Endothelial cell of umbilical vein (primary cell): ENCODE measurements at regions not wholly inside any gene's neighbourhood (a gene's known extent, or its start where the extent isn't known, plus 50 kb on each side); places are given as distances from the start of the nearest gene placed in this dataset.

Experiments
- BruUV-seq: library from RNA; stranded (reverse); fragments of 400-500 nt; replicated peaks from 2 replicates; lab custom pipeline; 2021; lab: Mats Ljungman, UMichigan
- CTCF ChIA-PET: fragments of 300-600, 350-600 bp; sonication (Branson Sonifier 250); formaldehyde crosslinking; loops from one replicate; lab custom pipeline; 2021; ENCODE audit warnings: antibody characterized with exemption, inconsistent platforms; lab: Charles Lee
- POLR2A ChIA-PET: fragments of 300-600, 350-600 bp; sonication (Branson Sonifier 250); formaldehyde crosslinking; loops from one replicate; lab custom pipeline; 2021; ENCODE audit warnings: antibody characterized with exemption, inconsistent platforms; lab: Charles Lee
- DNase-seq: peaks from one replicate; pipeline ENCODE4 v3.0.0-alpha.2; 2011; ENCODE audit warnings: low read depth, low spot score
- FAIRE-seq: peaks from 2 replicates; lab custom pipeline; 2011; peaks lifted over from hg19 to GRCh38; lab: Jason Lieb, UNC
- H2AFZ ChIP-seq: 2 replicates; pipeline ENCODE4 v1.6.0; 2012; ENCODE audit warnings: low read depth, low read length, control low read depth, inconsistent platforms
- H3K27ac ChIP-seq: 2 replicates; pipeline ENCODE4 v1.5.1; 2011; ENCODE audit warnings: low read depth, mild to moderate bottlenecking, control low read depth, low read length, moderate library complexity; ENCODE audit not compliant: insufficient read depth
- H3K27me3 ChIP-seq, 2 experiments: 2 replicates each; pipeline versions ENCODE4 v1.6.0 to v1.6.1; 2011; ENCODE audit warnings: low read length in 2 of 2, mixed read lengths in 1 of 2; ENCODE audit not compliant: control insufficient read depth in 2 of 2, insufficient read depth in 2 of 2
- H3K36me3 ChIP-seq, 2 experiments: 2 replicates in 1 of 2; 3 replicates in 1 of 2; pipeline ENCODE4 v1.5.1; 2011; ENCODE audit warnings: low read length in 2 of 2, mild to moderate bottlenecking in 1 of 2, moderate library complexity in 1 of 2; ENCODE audit not compliant: control insufficient read depth in 2 of 2, insufficient read depth in 2 of 2; ENCODE audit errors: extremely low read depth in 1 of 2
- H3K4me1 ChIP-seq: 3 replicates; pipeline ENCODE4 v1.5.1; 2011; ENCODE audit warnings: mild to moderate bottlenecking, low read length; ENCODE audit not compliant: control insufficient read depth, insufficient read depth; ENCODE audit errors: extremely low read depth
- H3K4me2 ChIP-seq: 2 replicates; pipeline ENCODE4 v1.6.1; 2011; ENCODE audit warnings: low read length, control low read depth, mixed read lengths; ENCODE audit not compliant: insufficient read depth
- H3K4me3 ChIP-seq, 3 experiments: fragments of 200-600 bp in 1 of 3; sonication (generic), shearing (Covaris generic) in 1 of 3; replicated peaks in 1 of 3; 2 replicates each; pipeline ENCODE4 v1.5.1; 2011 to 2016; ENCODE audit warnings: control low read depth in 3 of 3, low read length in 3 of 3, mild to moderate bottlenecking in 2 of 3, inconsistent platforms in 1 of 3, low read depth in 1 of 3, moderate library complexity in 1 of 3; ENCODE audit not compliant: insufficient read depth in 1 of 3
- H3K79me2 ChIP-seq: 2 replicates; pipeline ENCODE4 v1.6.0; 2012; ENCODE audit warnings: low read length, inconsistent platforms; ENCODE audit not compliant: control insufficient read depth, insufficient read depth
- H3K9ac ChIP-seq: replicated peaks from 2 replicates; pipeline ENCODE3; 2011; ENCODE audit warnings: low read length, control low read depth; ENCODE audit not compliant: insufficient read depth; ENCODE audit errors: extremely low read depth
- H3K9me1 ChIP-seq: replicated peaks from 3 replicates; pipeline ENCODE4 v1.6.0; 2011; ENCODE audit warnings: mild to moderate bottlenecking, low read length; ENCODE audit not compliant: control insufficient read depth, insufficient read depth; ENCODE audit errors: extremely low read depth
- H3K9me3 ChIP-seq: replicated peaks from 2 replicates; pipeline ENCODE4 v1.5.1; 2012; ENCODE audit warnings: low read length, inconsistent platforms; ENCODE audit not compliant: control insufficient read depth, insufficient read depth
- H4K20me1 ChIP-seq: replicated peaks from 2 replicates; pipeline ENCODE3; 2011; ENCODE audit warnings: mild to moderate bottlenecking, low read length; ENCODE audit not compliant: control insufficient read depth, insufficient read depth; ENCODE audit errors: extremely low read depth
- CTCF ChIP-seq, 2 donors: IDR thresholded peaks; 1 replicate in 1 of 2; 2 replicates in 1 of 2; pipeline ENCODE4 v1.5.1; 2011; ENCODE audit warnings: low read length in 2 of 2, mild to moderate bottlenecking in 2 of 2, moderate library complexity in 2 of 2, control low read depth in 1 of 2, inconsistent platforms in 1 of 2, low read depth in 1 of 2; ENCODE audit not compliant: insufficient read depth in 1 of 2; ENCODE audit errors: extremely low read depth in 1 of 2
- FOS ChIP-seq: IDR thresholded peaks from 2 replicates; pipeline ENCODE4 v1.6.1; 2011; ENCODE audit warnings: mild to moderate bottlenecking, low read length, moderate library complexity, borderline replicate concordance; ENCODE audit not compliant: insufficient read depth
- GATA2 ChIP-seq: IDR thresholded peaks from 2 replicates; pipeline ENCODE4 v1.7.0; 2011; ENCODE audit warnings: low read depth, mild to moderate bottlenecking, moderate library complexity, mixed read lengths, low read length; ENCODE audit not compliant: insufficient read length, insufficient read depth
- POLR2A ChIP-seq: IDR thresholded peaks from 2 replicates; pipeline ENCODE4 v1.6.1; 2012; ENCODE audit warnings: low read depth, mild to moderate bottlenecking, control low read depth, low read length
- POLR2AphosphoS5 ChIP-seq: IDR thresholded peaks from 2 replicates; pipeline ENCODE4 v1.6.1; 2012; ENCODE audit warnings: low read depth, mild to moderate bottlenecking, control low read depth, low read length, moderate library complexity; ENCODE audit not compliant: insufficient read depth
- dilution Hi-C: fragments of 300-500 bp; cut with MboI; formaldehyde crosslinking; loops from one replicate; pipeline ENCODE4 v1.15.0; 2019; ENCODE audit warnings: low sequenced_read_pairs; ENCODE audit not compliant: extremely low pct_ligation_motif_present
- intact Hi-C: fragments of 100-400 bp; cut with micrococcal nuclease; formaldehyde crosslinking; loops from one replicate; pipeline ENCODE4 v1.10.0; 2022

GRCh38 chr3:159763602-159764489, 224.8 kb upstream of the IL12A start:
- Histone ChIP-seq H3K9ac (peak overlapping the region; percentile 97), H3K4me1 (peaks cover 36% of the 10 kb centered on the region), H3K79me2 (peaks cover 35% of the 10 kb centered on the region), H3K9me1 (no peaks in the 10 kb centered on the region), H3K27me3 (no peaks in the 10 kb centered on the region), H4K20me1 (no peaks in the 10 kb centered on the region), H3K36me3 (peaks cover 0 to 3% of the 10 kb centered on the region in 2 experiments), H3K9me3 (no peaks in the 10 kb centered on the region), H3K4me2 (peak overlapping the region; percentile 78), H3K4me3 (peak overlapping the region; percentile 22 to 80 (median 64)), H2AFZ (peak overlapping the region; percentile 9), H3K27ac (peak overlapping the region; percentile 88)
- peak; percentile 12 for TF ChIP-seq POLR2A
- peak; percentile 7 for TF ChIP-seq FOS
- TF ChIP-seq POLR2AphosphoS5: peak; percentile 21
- peak in 1 of 2 donors; percentile 20 for TF ChIP-seq CTCF (IDR thresholded peaks at IDR 0.05; ENCODE audit: extremely low read depth in 1 of 2, insufficient read depth in 1 of 2, low read depth in 1 of 2, low read length in 2 of 2)
- TF ChIP-seq GATA2: no peak
- peak; percentile 44 for FAIRE-seq
- ChIA-PET POLR2A (interaction anchor here (0.6 to 2.0 kb wide), 13 partner anchors 11 to 170 kb away, joined by 3 to 21 read pairs (median 4); no protein-coding TSS in a partner anchor), CTCF (interaction anchor here (0.7 to 6.8 kb wide), 9 partner anchors 11 to 177 kb away, joined by 3 to 124 read pairs (median 4); no protein-coding TSS in a partner anchor)
- intact Hi-C loops (loop anchor here (1.0 to 10.0 kb wide), 15 partner anchors 23 to 1109 kb away; partner anchors contain the start of genes IL12A and KPNA4), dilution Hi-C loops (no loop called here)
- no TSS peak for BruUV-seq
- peak; percentile 85 for DNase-seq
